AG08395 (cell line): ENCODE measurements at regions not wholly inside any gene's neighbourhood (a gene's known extent, or its start where the extent isn't known, plus 50 kb on each side); places are given as distances from the start of the nearest gene placed in this dataset.

Source experiments
- DNase-seq: peaks from one replicate; pipeline ENCODE4 v3.0.0; 2012; ENCODE audit warnings: mixed read lengths, low spot score

- DNase-seq: no peak
These were observed 230.7 kb upstream of the PRR20A start for GRCh38 chr13:56909896-56910600.

GRCh38 chr13:56917966-56918365 lies 222.8 kb upstream of the PRR20A start:
- DNase-seq: no peak

DNA sequence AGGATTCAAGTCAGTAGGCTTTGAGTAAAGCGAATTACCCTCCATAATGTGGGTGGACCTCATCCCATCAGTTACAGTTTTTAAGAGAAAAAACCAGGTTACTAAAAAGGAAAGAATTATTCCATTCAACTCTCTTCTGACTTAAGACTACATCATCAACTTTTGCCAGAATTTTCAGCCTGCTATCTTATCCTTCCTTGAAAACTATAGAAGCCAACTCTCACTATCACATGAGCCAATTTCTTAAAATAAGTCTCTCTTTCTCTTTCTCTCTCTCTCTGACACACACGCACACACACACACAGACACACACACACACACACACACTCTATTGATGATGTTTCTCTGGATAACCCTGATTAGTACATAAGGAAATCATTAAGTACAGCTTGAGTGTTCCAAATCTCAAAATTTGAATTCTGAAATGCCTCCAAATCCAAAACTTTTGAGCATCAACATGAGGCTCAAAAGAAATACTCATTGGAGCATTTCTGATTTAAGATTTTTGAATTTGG lies 217.0 kb upstream of the PRR20A start:
- DNase-seq: no peak

- DNase-seq: no peak
These were observed 216.3 kb upstream of the PRR20A start for GRCh38 chr13:56924401-56924800.

GRCh38 chr13:56932104-56932503 lies 208.6 kb upstream of the PRR20A start:
- DNase-seq: no peak

DNA sequence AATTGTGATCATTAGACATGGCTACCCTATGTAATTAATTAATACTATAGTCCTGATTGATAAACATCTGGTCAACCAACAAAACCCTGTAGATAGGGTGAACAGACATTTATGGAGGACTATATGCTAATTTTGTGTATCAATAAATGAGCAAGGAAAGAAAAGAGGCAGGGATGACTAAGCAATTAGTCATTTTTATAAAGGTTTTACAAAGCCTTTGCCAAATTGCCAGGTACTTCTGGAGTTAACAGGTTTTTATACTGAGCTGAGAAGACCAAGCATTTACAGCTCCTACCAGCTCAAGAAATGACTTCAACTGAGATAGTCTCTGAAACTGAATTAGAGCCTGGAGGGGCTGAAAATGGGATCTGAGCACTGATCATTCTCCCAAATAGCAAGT lies 186.8 kb upstream of the PRR20A start:
- DNase-seq: no peak

DNA sequence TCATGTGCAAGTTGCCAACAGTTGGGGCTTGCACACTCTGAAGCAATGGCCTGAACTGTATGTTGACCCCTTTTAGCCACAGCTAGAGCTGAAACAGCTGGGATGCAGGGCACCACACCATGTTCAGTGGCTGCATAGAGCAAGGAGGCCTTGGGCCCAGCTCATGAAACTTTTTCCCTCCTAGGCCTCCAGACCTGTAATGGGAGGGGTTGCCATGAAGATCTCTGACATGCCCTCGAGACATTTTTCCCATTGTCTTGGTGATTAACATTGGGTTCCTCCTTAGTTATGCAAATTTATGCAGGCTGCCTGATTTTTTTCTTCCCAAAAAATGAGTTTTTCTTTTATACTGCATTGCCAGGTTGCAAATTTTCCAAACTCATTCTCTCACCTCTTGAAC lies 165.1 kb upstream of the PRR20A start:
- no peak for DNase-seq

GRCh38 chr13:56980856-56981255 lies 159.9 kb upstream of the PRR20A start:
- DNase-seq: no peak

DNA sequence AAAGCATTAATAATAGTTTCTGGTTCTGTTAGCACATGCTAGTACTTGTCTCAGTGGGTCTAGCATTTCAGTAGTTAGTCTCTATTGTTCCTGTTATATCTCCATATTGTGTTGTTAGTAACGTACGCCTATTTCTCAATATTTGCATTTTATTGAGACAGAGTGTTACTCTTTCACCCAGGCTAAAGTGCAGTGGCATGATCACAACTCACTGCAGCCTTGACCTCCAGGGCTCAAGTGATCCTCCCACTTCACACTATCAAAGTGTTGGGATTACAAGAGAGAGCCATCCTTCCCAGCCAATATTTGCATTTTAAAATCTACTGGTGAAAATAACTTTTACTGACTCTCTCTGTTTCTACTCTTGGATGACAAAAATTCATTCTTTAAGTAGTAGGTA lies 154.6 kb upstream of the PRR20A start:
- DNase-seq: no peak

GRCh38 chr13:56988543-56988942 lies 152.2 kb upstream of the PRR20A start:
- DNase-seq: no peak

- DNase-seq: no peak
These were observed 137.0 kb upstream of the PRR20A start for GRCh38 chr13:57003682-57004081.

DNA sequence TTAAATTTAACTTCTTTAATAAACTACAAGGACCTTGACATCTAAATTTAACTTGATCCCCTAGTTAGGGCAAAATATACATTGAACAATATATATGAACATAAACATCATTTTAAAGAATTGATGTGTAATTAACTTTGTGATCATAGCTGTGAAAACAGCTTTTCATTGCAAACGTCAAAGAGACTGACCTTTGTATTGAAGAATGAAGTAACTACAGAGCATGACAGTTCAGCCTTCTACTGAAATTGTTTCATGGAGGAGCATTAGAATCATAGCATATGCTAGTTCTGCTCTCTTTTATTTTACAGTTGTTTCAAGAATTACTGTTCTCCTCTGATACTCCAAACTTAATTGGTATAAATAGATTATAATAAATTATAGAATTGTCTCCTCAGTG lies 123.4 kb upstream of the PRR20A start:
- DNase-seq: no peak

- DNase-seq: no peak
These were observed 121.8 kb upstream of the PRR20A start for GRCh38 chr13:57018915-57019314.

DNA sequence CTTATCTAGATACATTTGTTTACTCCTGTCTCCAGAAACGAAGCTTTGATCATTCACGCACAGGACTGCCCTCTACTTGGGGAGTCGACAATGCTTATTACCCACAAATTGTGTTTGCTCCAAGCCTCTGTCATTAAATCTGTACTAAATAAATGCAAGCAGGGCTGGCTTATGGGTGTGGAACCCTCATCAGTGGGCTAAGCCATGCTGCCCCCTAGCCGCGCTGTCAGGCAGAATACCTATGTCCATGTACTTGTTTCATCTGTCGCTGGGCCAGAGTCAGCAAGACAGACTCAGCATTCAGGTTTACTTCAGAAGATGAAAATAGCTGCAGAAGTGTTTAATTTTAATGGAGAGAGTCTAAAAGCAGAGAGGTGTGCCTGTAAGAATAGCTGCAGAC lies 110.0 kb upstream of the PRR20A start:
- no peak for DNase-seq

DNA sequence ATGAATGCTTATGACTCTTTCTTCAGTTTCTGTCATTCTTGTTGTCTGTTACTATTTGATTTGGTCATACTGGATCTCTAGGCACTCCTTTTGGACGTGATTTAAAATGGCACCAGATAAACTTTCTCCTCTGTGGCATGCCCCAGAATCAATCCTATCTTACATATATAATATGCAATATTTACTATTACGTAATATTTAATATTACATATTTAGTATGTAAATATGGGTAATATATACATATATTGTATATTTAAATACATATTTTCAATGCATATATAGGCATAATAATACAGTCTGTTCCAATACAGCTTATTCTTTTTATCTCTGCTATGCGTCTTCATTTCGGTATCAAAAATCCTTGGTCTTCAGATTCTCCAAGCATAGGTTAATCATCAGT lies 104.4 kb upstream of the PRR20A start:
- no peak for DNase-seq

DNA sequence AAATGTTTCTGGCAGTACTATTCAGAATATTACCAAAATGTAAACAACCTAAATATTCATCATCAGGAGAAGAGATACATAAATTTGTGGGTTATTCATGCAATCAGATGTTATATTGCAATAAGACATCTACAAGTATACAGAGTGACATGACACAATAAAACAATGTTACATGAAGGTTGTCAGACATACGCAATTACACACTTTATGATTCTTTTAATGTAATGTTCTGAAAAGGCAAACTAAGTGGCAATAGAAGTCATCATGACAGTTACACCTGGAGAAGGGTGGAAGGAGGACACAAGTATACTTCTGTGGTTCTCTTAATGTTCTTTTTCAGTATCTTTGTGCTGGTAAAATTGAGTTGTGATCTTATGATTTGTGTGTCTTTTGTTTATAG lies 95.8 kb upstream of the PRR20A start:
- DNase-seq: no peak

GRCh38 chr13:57045826-57046546 lies 94.7 kb upstream of the PRR20A start:
- no peak for DNase-seq

GRCh38 chr13:57056601-57057180 lies 84.0 kb upstream of the PRR20A start:
- no peak for DNase-seq

DNA sequence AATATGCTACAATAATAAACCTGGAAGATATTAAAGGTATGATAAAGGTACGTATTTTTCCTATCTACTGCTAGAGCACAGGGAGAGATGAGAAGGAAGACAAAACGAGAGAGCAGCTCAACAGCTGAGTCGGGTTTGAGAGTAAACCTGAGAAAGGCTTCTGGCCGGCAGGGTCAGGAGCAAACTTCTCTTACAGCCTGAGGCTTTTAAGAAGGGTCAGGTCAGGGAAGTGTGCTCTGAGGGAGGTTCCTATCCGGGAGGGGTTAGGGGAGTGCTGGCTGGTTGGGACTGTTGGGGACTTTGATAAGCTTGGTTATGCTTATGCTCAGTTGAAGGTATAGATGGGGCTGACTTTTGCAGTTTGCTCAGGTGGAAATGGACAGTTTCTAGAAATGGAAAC lies 77.7 kb upstream of the PRR20A start:
- DNase-seq: no peak

- DNase-seq: no peak
These were observed 66.7 kb upstream of the PRR20A start for GRCh38 chr13:57073983-57074382.

DNA sequence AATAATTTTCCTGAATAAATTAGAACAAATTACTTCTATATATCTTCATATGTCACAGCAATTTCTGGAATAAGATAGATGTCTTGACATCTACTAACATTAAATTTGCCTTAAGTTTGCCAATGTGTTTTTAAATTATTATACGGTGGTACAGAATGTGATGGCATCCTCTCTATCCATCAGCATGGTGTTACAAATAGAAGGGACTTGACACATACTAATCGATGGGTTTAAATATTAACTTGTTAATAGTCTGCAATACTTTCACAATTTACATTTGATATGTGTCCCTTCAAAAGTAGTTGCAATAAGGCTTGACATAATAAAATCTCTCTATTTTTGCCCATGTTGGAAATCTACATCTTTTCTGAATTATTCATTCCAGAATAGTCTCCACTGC lies 65.1 kb upstream of the PRR20A start:
- no peak for DNase-seq

DNA sequence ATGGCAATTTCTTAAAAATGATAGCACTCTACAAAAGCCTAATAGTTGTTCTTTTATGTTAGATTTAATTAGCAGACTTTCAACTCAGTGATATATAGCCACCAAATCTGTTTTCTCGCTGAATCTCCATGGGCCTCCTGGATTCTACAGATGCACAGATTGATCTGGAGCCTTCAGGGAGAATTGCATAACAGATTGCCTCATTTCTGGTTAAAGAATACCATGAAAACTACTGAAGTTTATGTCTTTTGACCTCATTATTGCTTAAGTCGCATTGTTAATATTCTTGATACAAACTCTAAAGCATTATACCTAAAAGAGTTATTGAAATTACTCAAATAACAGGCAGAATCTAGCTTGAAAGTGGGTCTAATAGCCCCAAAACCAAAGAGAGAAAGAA lies 53.7 kb upstream of the PRR20A start:
- no peak for DNase-seq
